ENCODE measurements at regions not wholly inside any gene's neighbourhood (a gene's known extent, or its start where the extent isn't known, plus 50 kb on each side); places are given as distances from the start of the nearest gene placed in this dataset.

DNA sequence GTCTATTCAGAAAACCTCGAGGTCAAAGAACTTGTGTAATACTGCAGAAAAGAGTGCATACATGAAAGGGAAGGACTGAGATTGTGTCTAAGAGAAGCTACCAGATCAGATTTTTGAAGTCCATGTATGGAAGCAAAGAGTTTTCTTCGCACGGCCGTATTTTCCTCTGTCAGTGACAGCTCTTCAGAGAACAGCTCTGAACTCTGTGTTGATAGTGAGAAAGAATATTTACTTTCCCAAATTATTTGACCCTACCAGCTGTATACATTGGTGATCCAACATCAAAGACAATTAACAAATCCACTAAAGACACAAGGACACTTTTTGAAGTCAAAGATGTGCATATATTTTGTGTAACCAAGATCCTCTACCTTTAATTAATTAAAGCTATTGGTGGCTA is 107.8 kb upstream of the PSMD7 start:
- Histone ChIP-seq H3K36me3 (ENCODE audit: low read depth, low read length) (no peaks in the 10 kb centered on the region), H3K9me2 (replicated peaks; ENCODE audit: low read length) (no peaks in the 10 kb centered on the region), H3K79me2 (ENCODE audit: low read length) (no peaks in the 10 kb centered on the region), H2AFZ (ENCODE audit: low read length) (no peak overlapping the region), H3F3A (ENCODE audit: low read length, unreplicated experiment) (no peaks in the 10 kb centered on the region), H3K27ac (ENCODE audit: low read length) (no peak overlapping the region), H3K9me3 (ENCODE audit: low read length) (no peaks in the 10 kb centered on the region), H3K4me1 (ENCODE audit: insufficient read depth, low read length) (no peaks in the 10 kb centered on the region), H4K20me1 (ENCODE audit: low read length) (no peaks in the 10 kb centered on the region), H3K4me2 (ENCODE audit: low read length) (no peak overlapping the region), H3K4me3 (ENCODE audit: low read length) (no peak overlapping the region), H3K9ac (ENCODE audit: low read length) (no peak overlapping the region), H3K27me3 (ENCODE audit: low read length) (peaks cover 2% of the 10 kb centered on the region; the same call in 1 of the 2 replicates)
- no peak for ATAC-seq
- DNase-seq: no peak
- ChIA-PET POLR2A (ENCODE audit: unreplicated experiment) (no interaction called here), CTCF (no interaction called here)
- TF ChIP-seq, protein P1, sequence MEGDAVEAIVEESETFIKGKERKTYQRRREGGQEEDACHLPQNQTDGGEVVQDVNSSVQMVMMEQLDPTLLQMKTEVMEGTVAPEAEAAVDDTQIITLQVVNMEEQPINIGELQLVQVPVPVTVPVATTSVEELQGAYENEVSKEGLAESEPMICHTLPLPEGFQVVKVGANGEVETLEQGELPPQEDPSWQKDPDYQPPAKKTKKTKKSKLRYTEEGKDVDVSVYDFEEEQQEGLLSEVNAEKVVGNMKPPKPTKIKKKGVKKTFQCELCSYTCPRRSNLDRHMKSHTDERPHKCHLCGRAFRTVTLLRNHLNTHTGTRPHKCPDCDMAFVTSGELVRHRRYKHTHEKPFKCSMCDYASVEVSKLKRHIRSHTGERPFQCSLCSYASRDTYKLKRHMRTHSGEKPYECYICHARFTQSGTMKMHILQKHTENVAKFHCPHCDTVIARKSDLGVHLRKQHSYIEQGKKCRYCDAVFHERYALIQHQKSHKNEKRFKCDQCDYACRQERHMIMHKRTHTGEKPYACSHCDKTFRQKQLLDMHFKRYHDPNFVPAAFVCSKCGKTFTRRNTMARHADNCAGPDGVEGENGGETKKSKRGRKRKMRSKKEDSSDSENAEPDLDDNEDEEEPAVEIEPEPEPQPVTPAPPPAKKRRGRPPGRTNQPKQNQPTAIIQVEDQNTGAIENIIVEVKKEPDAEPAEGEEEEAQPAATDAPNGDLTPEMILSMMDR (conservative IDR thresholded peaks at IDR 0.05; ENCODE audit: low read depth, low read length): no peak
- TF ChIP-seq EZH2 (IDR thresholded peaks at IDR 0.05; ENCODE audit: low read length, unreplicated experiment) (no peak), EZH2phosphoT487 (IDR thresholded peaks at IDR 0.05; ENCODE audit: borderline replicate concordance, low read length) (no peak)
- intact Hi-C loops (cut with micrococcal nuclease): no loop called here
- BruUV-seq (replicated peaks): no TSS peak

DNA sequence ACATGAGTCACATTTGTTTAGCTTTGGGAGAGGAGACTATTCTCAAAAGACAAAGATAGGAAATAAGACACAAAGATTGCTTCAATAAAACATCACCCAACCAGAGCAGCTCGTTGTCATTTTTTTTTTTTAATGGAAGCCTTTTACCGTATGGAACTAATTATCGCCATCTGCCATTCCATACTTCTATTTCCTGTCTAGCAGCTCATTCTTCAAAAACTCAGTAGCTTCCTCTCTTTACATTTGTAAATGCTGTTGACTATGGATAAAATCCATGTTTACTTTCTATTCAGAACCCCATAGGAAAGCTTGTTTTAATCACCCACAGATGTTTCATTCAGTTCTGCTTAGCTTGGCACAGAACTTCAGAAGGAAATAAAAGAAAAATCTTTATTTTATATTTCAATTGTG is 110.0 kb upstream of the PSMD7 start:
- H3F3A ChIP-seq (ENCODE audit: low read length, unreplicated experiment): no peaks in the 10 kb centered on the region
- no peak overlapping the region for H3K27ac ChIP-seq (ENCODE audit: low read length)
- no peaks in the 10 kb centered on the region for H3K79me2 ChIP-seq (ENCODE audit: low read length)
- POLR2A ChIA-PET (ENCODE audit: unreplicated experiment): no interaction called here
- H3K9me3 ChIP-seq (ENCODE audit: low read length): no peaks in the 10 kb centered on the region
- no peak overlapping the region for H2AFZ ChIP-seq (ENCODE audit: low read length)
- no TSS peak for BruUV-seq (replicated peaks)
- H3K4me2 ChIP-seq (ENCODE audit: low read length): no peak overlapping the region
- H4K20me1 ChIP-seq (ENCODE audit: low read length): no peaks in the 10 kb centered on the region
- intact Hi-C loops (cut with micrococcal nuclease): no loop called here
- DNase-seq (no peak), ATAC-seq (no peak)
- CTCF ChIA-PET: no interaction called here
- no peak overlapping the region for H3K9ac ChIP-seq (ENCODE audit: low read length)
- no peaks in the 10 kb centered on the region for H3K36me3 ChIP-seq (ENCODE audit: low read depth, low read length)
- H3K4me1 ChIP-seq (ENCODE audit: insufficient read depth, low read length): no peaks in the 10 kb centered on the region
- H3K4me3 ChIP-seq (ENCODE audit: low read length): no peak overlapping the region
- TF ChIP-seq, protein P1 (conservative IDR thresholded peaks at IDR 0.05; ENCODE audit: low read depth, low read length): no peak
- TF ChIP-seq EZH2phosphoT487 (IDR thresholded peaks at IDR 0.05; ENCODE audit: borderline replicate concordance, low read length) (no peak), EZH2 (IDR thresholded peaks at IDR 0.05; ENCODE audit: low read length, unreplicated experiment) (no peak)
- H3K27me3 ChIP-seq (ENCODE audit: low read length): no peaks in the 10 kb centered on the region
- H3K9me2 ChIP-seq (replicated peaks; ENCODE audit: low read length): no peaks in the 10 kb centered on the region

DNA sequence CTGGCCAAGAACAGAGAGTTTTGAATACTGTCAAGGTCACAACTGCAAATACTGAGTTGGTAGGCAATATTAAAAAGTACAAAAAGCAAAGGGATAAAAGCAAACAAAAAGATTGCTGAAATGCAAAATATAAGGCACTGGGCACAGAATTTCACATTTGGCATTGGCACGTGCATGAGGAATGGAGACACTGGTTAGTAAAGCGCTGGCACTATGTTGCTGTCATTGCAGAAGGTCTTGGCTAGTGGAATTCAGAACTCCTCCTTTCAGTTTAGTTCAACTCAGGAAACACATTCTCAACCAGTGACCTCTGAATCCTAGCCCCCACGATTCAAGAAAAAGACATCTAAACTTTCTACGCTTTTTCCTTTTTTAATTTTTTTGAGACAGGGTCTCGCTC is 111.8 kb upstream of the PSMD7 start:
- no peaks in the 10 kb centered on the region for H3K79me2 ChIP-seq (ENCODE audit: low read length)

More for the DNA sequence above, 111.8 kb upstream of the PSMD7 start:
- no peak for DNase-seq
- no TSS peak for BruUV-seq (replicated peaks)
- H3K9me2 ChIP-seq (replicated peaks; ENCODE audit: low read length): no peaks in the 10 kb centered on the region
- no peak overlapping the region for H2AFZ ChIP-seq (ENCODE audit: low read length)
- ChIA-PET CTCF (no interaction called here), POLR2A (ENCODE audit: unreplicated experiment) (no interaction called here)
- H4K20me1 ChIP-seq (ENCODE audit: low read length): no peaks in the 10 kb centered on the region
- no peak overlapping the region for H3K4me2 ChIP-seq (ENCODE audit: low read length)
- no peaks in the 10 kb centered on the region for H3F3A ChIP-seq (ENCODE audit: low read length, unreplicated experiment)
- no peaks in the 10 kb centered on the region for H3K27me3 ChIP-seq (ENCODE audit: low read length)
- no peaks in the 10 kb centered on the region for H3K4me1 ChIP-seq (ENCODE audit: insufficient read depth, low read length)
- H3K4me3 ChIP-seq (ENCODE audit: low read length): no peak overlapping the region
- intact Hi-C loops (cut with micrococcal nuclease): no loop called here
- ATAC-seq: no peak
- TF ChIP-seq, protein P1 (conservative IDR thresholded peaks at IDR 0.05; ENCODE audit: low read depth, low read length): no peak
- TF ChIP-seq EZH2phosphoT487 (IDR thresholded peaks at IDR 0.05; ENCODE audit: borderline replicate concordance, low read length) (no peak), EZH2 (IDR thresholded peaks at IDR 0.05; ENCODE audit: low read length, unreplicated experiment) (no peak)
- no peak overlapping the region for H3K27ac ChIP-seq (ENCODE audit: low read length)
- H3K9me3 ChIP-seq (ENCODE audit: low read length): no peaks in the 10 kb centered on the region
- no peak overlapping the region for H3K9ac ChIP-seq (ENCODE audit: low read length)
- H3K36me3 ChIP-seq (ENCODE audit: low read depth, low read length): no peaks in the 10 kb centered on the region

Measured in PC-3 (cell line).